ENCODE measurements at regions not wholly inside any gene's neighbourhood (a gene's known extent, or its start where the extent isn't known, plus 50 kb on each side); places are given as distances from the start of the nearest gene placed in this dataset.
A peak's percentile ranks its signal among the peaks of the same experiment; 100 is the strongest.
"Not testable (repeated sequence)": the region's sequence is repeated elsewhere in the genome, so short reads cannot be mapped to it uniquely, and the experiment has no call there.

DNA sequence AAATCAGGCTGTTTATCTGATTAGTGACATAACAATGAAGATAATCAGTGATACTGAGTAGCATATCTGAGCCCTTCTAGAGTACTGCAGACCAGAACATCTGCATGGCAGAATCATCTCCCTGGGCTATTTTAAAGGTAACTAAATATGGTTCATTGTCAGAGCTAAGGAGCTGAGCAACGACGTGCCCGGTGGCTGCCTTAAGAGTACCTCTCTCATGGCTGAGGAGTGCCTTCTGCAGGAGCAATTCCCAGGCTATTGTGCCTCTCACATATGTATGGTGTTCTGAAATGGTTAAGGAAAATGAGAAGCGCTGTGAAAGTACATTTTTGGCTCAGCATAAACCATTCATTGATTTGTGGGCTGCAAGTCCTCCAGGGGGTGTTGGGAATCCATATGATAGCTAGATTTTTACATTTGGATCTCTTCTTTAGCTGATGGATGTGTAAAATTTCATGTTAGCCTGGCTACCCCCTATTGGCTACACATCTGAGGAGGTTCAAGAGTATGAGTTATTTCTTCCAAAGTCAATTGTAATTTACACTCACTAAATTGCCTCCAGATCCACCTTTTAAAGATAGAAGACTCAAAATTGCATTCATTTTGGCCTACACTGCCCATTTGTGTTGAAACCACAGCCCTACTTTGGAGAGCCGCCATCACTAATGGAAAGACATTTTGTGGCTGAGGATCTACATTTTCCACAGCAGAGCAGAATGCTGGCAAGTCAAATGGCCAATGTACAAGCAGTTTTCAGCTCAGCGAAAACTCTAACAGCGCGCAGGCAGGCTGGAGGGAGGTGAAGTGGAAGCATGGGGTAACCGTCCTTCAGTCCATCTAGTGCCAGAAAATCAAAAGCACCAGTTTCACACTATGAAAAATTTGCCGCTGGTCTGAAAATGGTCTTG is 198.0 kb downstream of the SIM1 start:
- peak in 1 of 2 experiments; percentile 1 for DNase-seq

DNA sequence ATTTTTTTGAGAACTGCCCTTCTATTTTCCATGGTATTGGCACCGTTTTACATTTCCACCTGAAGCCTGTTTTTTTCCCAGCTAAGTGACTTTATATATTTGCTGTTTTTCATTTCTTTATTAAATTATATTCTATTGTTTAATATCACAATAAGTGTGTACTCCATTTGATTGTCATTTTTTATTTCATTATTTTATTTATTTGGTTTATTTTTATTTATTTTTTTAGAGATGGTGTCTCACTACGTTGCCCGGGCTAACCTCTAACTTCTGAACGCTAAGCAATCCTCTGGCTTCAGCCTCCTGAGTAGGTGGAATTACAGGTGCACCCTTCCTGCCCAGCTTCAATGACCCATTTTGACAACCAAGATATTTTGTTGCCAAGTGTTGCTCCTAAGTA is 202.6 kb downstream of the SIM1 start:
- no peak for DNase-seq

DNA sequence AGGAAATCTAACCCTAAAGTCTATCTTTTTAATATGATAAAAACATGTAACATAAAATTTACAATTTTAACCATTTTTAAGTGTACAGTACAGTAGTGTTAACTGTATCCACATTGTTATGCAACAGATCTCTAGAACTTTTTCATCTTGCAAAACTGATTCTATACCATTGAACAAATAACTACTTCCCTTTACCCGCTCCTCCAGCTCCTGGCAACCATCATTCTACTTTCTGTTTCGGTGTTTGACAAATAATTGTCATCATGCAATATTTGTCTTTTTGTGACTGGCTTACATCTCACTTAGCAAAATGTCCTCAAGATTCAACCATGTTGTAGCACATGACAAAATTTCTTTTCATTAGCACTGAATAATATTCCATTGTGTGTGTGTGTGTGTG is 203.2 kb downstream of the SIM1 start:
- no peak for DNase-seq

DNA sequence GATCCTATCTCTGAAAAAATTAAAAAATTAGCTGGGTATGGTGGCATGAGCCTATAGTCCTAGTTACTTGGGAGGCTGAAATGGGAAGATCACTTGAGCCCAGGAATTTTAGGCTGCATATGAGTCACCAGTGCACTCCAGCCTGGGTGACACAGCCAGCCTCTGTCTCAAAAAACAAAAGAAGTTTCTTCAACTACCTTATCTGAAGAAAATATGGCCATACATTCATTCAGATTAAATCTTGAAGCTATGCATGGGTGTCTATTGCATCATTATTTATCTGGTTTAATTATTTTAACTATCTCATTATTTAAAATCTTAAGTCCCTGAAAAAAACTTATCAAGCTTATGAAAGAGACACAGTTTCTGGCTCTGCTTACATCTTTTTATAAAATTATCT is 204.1 kb downstream of the SIM1 start:
- no peak for DNase-seq

DNA sequence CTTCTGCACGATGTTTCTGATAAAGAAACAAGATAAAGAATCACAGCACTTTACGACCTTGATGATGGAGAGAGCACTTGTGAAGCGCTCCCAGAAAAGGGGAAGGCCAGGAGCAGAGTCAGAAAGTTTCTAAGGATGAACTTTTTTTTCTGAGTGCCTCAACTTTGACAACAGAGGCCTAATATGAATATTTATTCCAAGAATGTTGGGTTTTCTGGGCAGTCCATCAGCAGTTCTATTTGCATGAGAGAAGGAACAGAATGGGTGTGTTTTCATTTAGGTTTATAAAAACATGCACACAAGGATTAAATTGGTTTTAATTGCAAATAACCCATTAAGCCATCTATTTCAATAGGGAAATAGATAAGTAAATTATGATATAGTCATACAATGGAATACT is 204.9 kb downstream of the SIM1 start:
- DNase-seq, result no peak

DNA sequence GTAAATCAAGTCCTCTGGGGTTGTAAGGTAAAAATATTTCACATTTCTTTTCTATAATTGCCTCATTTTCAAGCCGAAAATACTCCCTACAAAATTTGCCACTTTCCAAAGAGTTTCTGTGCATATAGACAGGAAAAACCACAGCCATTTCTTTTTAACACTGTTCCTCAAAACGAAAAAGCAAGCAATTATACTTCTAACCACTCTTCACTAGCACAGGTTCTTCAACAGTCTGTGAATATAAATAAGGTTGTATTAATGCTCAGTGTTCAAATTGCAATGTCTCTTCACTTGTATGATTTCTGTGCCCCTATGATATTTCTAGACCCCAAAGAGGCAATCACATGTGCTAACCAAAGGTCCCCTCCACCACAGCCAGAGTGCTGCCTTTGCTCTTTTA is 206.0 kb downstream of the SIM1 start:
- DNase-seq, result no peak

DNA sequence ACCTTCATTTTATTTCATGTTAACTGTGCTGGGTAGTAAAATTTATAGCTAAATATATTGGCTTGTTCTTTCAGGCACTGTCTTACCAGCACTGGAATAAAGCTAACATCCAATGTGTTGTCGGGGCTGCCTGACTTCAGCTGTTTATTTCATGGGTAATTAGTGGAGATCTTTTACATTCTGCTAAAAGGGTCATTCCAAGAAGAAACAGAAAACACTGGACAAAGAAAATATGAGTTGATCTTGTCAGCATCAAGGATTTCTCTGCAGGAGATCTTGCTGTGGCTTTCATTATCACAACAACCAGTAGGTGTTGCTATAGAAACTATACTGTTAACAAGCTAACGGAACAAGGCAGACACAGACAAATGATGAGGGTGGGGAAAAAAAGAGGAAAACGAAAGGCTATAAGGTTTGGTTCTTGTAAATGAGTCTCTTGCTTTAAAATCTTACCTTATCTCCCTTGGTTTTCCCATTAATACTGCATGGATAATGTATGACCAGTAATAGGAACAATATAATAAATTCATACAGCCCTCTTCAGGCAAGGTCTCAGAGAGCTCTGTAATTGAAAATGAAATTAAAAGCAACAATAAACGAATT is 206.8 kb downstream of the SIM1 start:
- DNase-seq, result peak in 1 of 2 experiments; percentile 55

DNA sequence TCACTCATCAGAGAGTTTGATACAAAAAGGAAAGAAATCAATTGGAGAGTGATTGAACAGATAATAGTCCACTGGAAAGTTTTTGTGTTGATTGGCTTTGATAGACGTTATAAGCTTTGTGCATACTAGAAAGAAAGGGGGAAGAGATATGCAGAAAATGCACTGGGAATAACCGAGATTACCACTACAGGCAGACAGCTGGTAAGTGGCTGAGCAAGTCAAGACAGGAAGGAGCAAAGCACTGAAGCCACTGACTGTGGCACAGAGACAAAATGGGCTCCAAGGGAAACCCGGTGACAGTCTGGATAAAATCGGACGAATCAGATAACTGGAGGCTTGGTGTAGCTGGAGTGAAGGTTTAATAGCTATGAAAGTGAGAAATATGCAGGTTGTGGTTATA is 209.0 kb downstream of the SIM1 start:
- no peak for DNase-seq

DNA sequence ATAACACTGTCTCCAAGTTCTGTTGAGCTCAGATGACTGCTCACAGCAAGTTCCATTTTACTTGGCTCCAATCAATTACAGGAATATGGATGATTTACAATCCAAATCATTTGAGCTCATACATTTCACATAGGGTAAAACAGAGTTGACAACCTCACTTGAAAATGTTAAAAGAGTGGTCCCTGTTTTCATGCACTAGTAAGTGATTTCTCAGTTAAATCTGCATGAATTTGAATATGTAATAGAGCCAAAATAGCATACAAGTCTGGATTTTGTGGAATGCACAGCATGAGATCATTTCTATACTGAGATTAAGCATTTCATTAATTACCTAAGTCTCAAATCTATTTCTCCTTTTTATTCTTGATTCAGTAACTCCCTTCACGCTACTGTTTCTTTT is 217.6 kb downstream of the SIM1 start:
- DNase-seq, result no peak

DNA sequence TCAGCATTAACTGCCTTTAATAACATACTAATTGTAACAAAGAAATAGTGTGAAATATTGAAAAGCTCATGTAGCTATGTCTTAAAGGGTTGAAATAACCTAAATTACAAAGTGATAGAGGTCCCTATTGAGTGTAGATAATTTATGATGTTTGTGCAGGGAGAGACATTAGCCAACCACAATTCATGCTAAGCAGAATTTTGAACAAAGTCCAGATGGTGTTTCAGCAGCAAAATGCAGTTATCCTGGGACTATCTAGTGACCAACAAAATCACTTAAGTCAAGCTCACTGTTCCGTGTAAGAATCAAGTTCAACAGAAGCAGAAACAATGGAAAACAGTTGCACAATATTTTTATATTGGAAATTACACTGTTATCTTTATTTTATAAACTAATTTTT is 218.5 kb downstream of the SIM1 start:
- peak in 1 of 2 experiments; percentile 3 for DNase-seq

DNA sequence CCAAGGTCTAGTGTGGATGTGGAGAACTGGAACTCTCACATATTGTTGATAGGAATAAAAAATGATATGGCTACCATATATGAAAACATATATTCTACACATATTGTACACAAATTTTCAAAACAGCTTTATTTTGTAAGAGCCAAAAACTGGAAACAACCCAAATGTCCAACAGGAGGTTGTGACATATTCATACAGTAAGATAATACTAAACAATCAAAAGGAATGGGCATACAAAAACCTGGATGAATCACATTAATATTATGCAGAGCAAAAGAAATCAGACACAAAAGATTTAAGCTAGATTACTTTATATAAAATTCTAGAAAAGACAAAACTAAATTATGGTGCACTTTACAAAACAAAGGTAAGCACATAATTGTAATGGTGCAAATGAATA is 223.9 kb downstream of the SIM1 start:
- no peak for DNase-seq

DNA sequence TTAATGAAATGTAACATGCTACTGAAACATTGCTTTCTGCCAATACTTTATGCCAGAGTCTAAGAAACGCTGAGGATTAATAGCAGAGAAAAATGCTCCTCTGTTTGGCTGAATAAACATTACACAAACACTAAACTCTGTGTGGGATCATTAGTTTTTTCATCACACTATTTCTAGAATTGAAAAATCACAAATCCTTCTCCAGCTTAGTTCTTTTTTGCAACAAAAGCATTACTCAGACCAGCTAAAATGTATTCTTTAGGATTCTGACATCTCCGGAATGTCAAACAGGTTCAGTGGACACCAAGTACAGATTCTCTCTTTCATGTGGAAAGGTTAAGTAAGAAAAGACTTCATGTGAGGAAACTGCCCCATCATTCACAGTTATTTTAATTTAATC is 226.9 kb downstream of the SIM1 start:
- DNase-seq, result no peak

DNA sequence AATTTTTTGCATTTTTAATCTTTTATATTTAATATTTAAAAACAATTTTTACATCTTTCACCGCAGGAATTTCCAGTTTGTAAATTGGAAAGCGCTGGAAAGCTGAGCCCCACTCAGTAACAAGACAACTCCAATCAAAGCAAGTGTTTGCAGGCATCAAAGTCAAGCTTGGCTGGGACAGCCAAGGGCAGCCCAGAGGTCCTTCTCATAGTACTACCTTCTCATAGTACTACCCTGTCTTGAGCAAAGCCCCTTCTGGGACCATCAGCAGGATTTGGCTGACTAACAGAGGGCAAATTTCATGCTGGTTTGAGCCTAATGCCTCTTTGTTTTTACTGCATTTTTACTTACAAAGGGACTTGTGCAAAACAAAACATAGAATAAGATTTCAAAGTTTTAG is 228.3 kb downstream of the SIM1 start:
- no peak for DNase-seq

DNA sequence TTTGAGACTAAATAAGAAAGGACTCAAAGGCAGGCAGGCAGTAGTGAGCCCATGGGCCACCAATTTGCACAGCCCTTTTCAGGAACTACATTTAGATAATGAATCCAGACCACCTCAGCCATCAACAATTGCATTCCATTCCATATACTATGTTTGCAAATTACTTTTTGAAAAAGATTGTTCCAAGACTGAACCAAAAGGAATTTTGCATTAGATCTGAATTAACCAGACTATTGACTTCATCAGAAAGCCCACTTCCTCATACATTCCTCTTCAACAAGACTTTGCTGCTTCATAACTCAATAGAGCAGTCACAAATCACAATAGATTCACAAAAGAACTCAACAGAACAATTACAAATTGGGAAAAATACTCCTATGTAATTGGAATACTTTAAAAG is 229.1 kb downstream of the SIM1 start:
- no peak for DNase-seq

DNA sequence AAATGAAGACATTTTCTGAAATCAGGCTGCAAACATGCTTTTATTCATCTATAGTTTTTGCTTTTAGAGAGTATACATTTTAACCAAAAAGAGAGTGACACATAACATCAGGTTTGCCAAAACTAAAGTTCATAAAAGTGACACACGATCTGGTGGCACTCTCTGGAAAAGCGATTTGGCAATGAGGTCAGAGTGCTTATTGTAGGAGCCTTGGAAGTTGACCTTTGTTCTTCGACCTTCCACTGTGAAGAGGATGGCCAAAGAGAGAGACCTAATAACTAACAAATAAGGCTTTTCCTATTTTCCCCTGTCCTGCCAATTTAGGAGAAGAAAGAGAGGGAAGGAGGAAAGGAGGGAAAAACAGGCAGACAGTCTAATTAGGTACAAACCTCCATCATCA is 230.1 kb downstream of the SIM1 start:
- no peak for DNase-seq

DNA sequence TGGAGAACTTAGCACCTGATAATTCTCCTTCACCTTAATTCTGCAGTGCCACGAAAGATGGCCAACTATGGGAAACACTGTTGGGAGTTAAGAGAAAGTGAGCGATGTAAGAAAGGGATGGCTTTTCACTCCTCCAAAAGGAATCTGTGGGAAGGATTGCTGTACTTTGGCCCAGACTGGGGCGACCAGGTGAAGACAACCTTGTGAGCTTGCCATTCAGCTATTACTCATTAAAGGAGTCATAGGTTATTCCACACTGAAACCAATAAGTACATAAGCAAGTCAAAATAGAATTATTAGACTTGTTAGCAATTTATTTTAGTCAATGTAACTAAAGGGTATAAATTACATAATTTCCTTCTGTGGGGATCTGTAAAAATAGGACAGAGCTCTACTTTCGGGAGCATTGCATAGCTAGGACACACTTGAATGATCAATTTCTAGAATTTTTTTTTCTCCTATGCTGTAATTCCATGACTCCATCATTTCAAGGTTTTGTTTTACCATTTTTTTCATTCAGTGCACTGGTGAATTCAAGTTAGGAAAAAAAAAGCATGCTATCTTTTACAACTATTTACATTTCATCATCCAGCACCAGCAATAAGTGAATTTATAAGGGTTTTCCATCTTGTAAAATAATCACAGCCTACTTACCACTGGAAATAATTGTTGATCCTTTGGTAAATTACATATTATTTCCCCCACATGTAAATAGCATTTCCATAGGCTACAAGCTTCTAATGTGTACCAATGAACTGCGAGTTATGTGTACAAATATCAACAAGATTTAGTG is 231.7 kb downstream of the SIM1 start:
- DNase-seq, result no peak

DNA sequence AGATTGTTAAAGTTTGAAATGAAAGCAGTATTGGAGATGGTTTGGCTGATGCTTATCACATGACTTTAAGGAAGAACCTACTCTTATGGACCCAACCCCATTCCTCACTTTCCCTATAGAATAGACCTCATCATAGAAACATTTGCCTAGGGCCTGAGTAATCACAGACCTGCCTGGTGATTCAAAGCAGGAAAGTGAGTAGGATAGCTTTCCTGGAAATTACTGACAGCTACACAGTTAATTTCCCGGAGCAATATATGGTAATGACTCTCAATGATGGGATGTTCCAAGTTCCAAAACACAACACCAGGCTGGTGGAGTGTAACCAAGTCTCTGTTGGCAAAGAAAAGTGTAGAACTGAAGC is 233.8 kb downstream of the SIM1 start:
- no peak for DNase-seq

DNA sequence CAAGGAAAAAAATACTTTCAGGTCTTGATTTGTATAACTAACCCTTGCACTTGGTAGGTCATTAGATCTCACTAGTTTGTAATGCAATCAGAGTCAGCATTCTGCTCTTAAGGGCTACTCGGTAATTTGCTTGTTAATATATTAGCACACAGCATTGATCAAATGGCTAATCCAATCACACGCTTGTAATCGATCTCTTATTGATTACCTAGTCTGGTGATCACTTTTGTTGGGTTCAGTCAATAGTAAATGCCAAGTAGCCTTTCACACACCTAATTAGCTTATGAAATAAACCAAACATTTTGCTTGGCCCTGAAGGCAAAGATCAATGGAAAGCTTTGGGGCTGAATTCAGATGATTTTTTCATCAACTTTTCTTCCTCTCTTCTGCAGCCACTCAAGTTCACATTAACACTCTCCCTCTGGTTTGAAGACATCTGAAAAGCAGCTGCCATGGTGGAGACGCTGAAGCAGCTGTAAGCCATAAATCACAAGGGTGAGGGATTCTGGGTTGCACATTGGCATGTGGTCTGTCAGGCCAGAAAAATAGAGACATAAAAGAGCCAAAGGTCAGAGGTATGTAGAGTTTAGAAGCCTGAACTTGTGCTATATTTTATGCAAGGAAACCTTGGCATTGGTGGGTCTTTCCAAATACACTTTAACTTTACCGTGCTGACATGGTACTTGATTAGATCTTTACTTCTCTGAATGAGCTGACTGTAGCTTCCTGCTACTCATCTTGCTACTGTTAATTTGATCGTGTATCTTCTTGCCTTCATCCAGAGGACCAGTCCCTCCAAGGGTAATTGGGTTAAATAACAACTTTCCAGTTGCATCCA is 234.4 kb downstream of the SIM1 start:
- peak in 1 of 2 experiments; percentile 38 for DNase-seq

DNA sequence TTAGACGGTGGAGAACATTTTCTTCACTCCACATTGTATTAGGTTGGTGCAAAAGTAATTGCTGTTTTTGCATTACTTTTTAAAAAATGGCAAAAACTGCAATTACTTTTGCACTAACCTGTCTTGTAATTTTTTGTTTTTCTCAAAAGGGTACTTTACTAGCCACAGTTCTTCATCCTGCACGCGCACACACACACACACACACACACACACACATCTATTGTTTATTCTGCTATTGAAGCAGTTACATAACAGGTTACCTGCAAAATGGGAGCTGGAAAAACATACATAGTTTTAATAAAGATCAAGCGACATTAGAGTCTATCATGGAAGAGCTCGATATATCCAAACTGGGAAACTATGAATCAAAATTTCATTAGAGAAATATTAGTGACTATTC is 235.2 kb downstream of the SIM1 start:
- DNase-seq, result no peak

DNA sequence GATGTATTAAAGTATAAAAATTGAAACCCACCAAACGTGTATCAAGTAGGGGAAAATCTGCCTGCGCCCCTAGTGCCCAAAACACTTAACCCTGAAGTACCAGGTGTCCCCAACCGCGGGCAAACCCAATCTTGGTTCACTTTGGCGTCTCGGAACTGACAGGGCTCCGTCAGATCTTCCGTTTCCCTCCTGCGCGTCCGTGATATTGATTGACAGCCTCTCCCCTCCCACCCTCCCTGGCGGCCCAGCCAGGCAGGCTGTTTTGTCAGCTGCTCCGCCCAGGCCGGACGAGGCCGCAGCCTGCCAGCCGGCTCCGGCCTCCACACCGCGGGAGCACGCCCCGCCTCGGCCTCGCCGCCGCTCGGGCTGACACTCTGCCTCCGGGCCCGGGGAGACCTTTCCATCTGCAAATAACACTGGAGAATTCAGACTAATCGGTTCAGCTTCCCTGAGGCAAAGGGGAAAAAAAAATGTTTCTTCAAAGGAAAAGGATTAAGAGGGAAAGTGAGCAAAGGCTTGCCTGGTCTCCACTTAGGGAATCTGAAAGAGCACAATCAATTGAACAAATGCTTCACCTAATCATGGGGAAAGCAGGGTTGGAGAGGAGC is 234.9 kb upstream of the MCHR2 start:
- DNase-seq, result peak; percentile 52 to 81

DNA sequence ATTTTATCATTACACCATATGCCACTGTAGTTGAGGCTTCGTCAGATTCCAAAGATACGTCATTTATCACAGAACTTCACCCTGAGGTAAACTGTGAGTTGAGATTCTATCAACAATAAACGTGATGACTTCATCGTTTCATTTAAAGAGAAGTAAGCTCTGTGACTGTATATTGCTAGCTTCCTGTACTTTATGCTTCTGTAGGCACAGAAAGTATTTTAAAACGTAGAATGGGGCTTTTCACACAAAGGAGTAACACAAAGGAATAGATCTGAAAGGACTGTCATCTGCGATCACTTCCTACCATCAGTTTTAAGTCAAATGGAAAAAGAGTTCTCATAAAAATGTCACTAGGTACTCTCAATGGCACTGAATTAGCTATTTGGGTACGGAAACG is 234.4 kb upstream of the MCHR2 start:
- no peak for DNase-seq

DNA sequence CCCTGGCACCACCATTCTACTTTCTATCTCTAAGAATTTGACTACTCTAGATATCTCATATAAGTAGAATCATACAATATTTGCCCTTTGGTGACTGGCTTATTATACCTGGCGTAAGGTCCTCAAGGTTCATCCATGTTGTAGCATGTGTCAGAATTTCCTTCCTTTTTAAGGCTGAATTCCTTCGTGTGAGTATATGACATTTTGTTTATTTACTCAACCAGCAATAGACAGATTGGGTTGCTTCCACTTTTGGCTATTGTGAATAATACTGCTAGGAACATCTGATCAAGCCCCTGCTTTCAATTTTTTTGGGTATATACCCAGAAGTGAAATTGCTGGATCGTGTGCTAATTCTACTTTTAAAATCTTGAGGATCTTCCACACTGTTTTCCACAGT is 232.8 kb upstream of the MCHR2 start:
- DNase-seq, result no peak

DNA sequence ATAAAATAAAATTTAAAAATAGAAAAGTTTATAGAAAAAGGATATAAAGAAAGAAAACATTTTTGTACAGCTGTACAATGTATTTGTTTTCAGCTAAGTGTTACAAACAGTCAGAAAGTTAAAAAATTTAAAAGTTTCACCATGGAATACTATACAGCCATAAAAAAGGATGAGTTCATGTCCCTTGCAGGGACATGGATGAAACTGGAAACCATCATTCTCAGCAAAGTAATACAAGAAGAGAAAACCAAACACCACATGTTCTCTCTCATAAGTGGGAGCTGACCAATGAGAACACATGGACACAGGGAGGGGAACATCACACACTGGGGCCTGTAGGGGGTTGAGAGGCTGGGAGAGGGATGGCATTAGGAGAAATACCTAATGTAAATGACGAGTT is 229.9 kb upstream of the MCHR2 start:
- not testable (repeated sequence) for DNase-seq
